GM08714 (cell line): ENCODE measurements at regions not wholly inside any gene's neighbourhood (a gene's known extent, or its start where the extent isn't known, plus 50 kb on each side); places are given as distances from the start of the nearest gene placed in this dataset.

ENCODE experiments used
- H3K4me3 ChIP-seq: fragments of 200-500 bp; sonication (Bioruptor generic); 2 replicates; pipeline ENCODE4 v1.5.1; 2014; ENCODE audit warnings: mild to moderate bottlenecking, low read length, inconsistent platforms
- ZNF274 ChIP-seq: IDR thresholded peaks from 2 replicates; pipeline ENCODE4 v1.6.1; 2012; ENCODE audit warnings: mild to moderate bottlenecking, low read depth, low read length

DNA sequence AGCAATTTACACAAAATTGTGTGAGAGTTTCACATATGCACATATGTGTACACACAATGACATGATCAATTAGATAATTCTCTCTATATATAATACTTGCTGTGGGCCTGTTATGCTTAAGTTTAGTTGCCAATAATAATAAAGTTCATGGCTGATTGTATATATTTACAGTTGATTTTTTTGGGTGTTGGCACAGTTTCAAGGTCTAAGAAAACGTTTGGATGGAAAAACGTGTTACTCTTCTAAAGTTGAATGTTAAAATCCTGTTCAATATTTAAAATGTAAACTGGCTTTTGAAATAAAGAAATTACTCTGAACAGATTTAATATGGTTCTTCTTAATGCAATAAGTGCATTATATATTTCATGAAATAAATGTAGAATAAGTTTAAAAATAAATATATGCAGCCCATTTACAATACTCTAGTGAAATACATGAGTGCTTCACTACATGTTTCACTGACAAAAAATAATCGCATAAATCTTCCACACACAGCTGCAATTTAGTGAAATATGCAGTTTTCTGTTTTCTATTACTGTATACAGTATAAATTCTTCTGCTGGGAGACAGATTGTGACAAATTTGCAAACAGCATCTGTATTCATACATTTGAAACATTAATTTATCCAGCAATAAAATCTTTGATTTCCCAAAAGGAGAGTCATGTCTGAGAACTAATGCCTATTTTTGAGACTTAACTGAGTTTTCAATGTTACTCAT is 586.9 kb upstream of the KLHL1 start:
- TF ChIP-seq ZNF274: no peak

GRCh38 chr13:70668983-70669382 is 560.7 kb upstream of the KLHL1 start:
- no peak for TF ChIP-seq ZNF274

More for the DNA sequence above, 586.9 kb upstream of the KLHL1 start:
- no peak overlapping the region for H3K4me3 ChIP-seq

DNA sequence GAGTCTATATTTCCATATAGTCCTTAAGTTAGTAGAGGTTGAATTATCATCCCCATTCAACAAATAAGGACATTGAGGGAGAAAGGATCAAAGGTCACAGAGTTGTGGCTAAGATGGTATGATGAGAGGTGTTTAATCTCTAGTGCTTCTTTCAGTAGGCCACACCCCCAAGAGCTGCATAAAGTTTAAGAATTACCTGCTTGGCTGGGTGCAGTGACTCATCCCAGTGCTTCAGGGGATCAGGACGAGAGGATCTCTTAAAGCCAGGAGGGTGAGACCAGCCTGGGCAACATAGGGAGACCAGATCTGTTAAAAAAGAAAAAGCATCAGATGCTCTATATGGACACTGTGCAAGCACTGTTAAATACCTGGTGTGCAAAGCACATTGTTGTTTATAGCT is 560.0 kb upstream of the KLHL1 start:
- H3K4me3 ChIP-seq: no peak overlapping the region
- TF ChIP-seq ZNF274: no peak

More at GRCh38 chr13:70668983-70669382, 560.7 kb upstream of the KLHL1 start:
- no peak overlapping the region for H3K4me3 ChIP-seq

DNA sequence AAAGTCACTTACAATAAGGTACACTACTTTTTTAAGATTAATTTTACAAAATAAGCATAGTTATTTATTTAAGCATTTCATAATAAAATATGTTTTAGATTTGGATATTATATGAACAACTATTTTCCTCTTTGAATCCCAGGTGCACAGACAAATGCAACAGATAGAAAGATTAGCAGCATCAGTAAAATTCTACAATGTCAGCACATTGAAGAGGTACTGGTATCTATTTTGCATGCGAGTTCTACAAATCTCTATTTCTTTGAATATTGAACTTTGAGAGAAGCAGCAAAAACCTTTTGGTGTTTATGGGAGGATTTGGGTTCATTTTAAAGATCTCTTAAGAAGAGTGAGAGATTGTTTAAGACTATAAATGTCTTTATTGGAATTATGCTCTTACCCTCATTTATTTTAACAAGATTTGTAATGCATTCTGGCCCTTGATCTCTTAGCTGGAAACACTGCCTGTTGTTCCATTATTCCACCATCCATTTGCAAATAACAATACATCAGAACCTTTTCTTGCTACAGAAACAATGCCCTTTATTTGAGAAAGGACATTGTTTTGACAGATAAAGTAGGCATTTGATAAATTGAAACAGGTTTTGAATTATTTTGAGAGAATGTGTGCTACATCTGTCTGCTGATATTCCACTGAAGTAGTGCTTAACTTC is 558.8 kb upstream of the KLHL1 start:
- no peak overlapping the region for H3K4me3 ChIP-seq
- TF ChIP-seq ZNF274: no peak

- TF ChIP-seq ZNF274: no peak
- no peak overlapping the region for H3K4me3 ChIP-seq
Observed at GRCh38 chr13:70662231-70662940, 554.1 kb upstream of the KLHL1 start.

GRCh38 chr13:70644052-70644451 is 535.8 kb upstream of the KLHL1 start:
- no peak overlapping the region for H3K4me3 ChIP-seq
- TF ChIP-seq ZNF274: no peak

DNA sequence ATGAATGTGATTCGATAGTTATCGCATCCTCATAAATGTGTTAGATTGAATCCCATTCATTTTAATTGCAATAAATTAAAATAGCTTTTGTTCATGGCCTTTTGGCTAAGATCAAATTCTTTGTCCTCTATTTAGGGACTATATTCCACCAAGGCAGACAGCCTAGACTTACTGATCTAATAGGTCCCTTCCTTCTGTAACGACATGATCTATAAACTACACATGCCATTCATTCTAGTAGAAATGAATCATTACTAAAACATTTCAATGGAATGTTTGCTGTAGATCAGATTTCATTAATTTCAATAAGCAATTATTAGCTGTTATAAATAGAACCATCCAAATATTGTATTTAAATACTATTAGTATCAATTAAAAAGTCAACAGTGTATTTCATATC is 526.6 kb upstream of the KLHL1 start:
- TF ChIP-seq ZNF274: no peak
- H3K4me3 ChIP-seq: no peak overlapping the region

- no peak for TF ChIP-seq ZNF274
- H3K4me3 ChIP-seq: no peak overlapping the region
Observed at GRCh38 chr13:70630247-70630646, 522.0 kb upstream of the KLHL1 start.

- no peak for TF ChIP-seq ZNF274
- no peak overlapping the region for H3K4me3 ChIP-seq
Observed at GRCh38 chr13:70623239-70623638, 515.0 kb upstream of the KLHL1 start.

- TF ChIP-seq ZNF274: no peak
Observed at GRCh38 chr13:70622796-70623195, 514.5 kb upstream of the KLHL1 start.

GRCh38 chr13:70619936-70620335 is 511.7 kb upstream of the KLHL1 start:
- H3K4me3 ChIP-seq: no peak overlapping the region
- TF ChIP-seq ZNF274: no peak

More at GRCh38 chr13:70622796-70623195, 514.5 kb upstream of the KLHL1 start:
- no peak overlapping the region for H3K4me3 ChIP-seq

DNA sequence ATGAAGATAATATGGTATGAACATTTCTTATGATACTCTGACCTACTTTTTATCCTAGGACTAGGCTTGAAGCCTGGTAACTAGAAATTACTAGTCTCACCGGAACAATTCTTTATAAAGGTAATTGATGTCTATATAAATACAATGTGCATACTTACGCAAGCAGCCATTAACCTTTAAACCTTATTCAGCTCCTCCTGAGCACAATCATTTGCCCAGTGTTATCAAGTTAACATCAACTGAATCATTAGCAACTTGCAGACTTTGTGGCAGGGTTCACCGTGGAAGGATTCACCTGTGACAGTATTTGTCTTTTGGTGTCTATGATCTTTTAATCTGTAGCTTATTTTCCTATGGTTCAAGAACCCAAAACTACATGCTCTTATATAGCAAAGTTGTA is 508.6 kb upstream of the KLHL1 start:
- TF ChIP-seq ZNF274: no peak
- no peak overlapping the region for H3K4me3 ChIP-seq

DNA sequence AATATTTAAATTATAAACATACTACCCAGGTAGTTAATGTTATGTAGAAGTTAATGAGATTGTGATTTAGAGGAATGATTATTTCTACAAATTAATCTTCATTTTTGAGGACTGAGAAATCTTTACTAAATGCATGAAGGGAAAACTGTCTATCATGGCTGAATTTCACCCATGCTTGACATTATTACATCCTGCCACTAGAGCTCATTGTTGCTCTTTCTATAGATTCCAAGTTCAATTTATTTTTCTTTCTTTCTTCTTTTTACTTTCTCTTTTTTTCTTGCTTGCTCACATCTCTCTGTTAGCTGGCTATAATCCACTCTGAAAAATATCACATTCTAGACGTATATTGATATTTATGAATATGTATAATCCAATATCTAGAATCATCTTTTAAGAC is 505.0 kb upstream of the KLHL1 start:
- H3K4me3 ChIP-seq: no peak overlapping the region
- no peak for TF ChIP-seq ZNF274

- TF ChIP-seq ZNF274: no peak
- no peak overlapping the region for H3K4me3 ChIP-seq
Observed at GRCh38 chr13:70612881-70613280, 504.6 kb upstream of the KLHL1 start.

DNA sequence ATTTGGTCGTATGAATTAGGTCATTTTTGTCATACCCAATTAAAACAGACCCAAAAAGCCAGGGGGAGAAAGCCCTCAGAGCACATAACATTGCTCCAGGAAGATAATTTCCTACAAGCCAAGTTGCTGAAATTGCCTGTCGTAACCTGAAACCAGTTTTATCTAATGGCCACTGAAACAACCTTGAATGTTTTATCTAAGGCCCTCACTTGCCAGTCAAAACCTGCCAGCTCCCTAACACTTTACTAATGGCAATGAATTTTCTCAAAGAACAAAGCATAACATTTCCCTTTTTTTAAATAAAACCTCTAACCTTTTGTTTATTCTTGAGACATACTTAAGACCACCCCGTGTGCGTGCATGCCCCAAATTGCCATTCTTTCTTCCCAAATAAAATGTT is 496.2 kb upstream of the KLHL1 start:
- no peak for TF ChIP-seq ZNF274

DNA sequence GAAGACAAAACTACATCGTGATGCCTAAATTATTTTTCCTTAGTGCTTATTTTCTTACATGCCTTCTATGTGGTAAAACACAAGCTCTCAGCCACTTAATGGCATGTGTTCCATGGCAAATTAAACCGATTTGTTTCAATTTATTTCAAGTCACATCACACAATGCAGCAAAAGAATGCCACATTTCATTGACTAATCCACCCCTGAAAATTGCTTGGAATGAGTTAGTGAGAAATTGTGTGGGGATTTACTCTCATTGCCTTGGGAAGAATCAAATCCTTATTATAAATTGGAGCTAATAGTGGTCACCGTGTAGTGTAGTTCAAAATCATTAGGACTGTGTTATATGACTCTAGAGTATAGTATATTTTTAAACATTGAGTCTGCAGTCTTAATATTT is 485.5 kb upstream of the KLHL1 start:
- TF ChIP-seq ZNF274: no peak
- no peak overlapping the region for H3K4me3 ChIP-seq

More for the DNA sequence above, 496.2 kb upstream of the KLHL1 start:
- H3K4me3 ChIP-seq: no peak overlapping the region
